ENCODE measurements at regions not wholly inside any gene's neighbourhood (a gene's known extent, or its start where the extent isn't known, plus 50 kb on each side); places are given as distances from the start of the nearest gene placed in this dataset.

- H3K9ac ChIP-seq (replicated peaks; ENCODE audit: extremely low read depth, insufficient read depth, low read length), result no peak overlapping the region
- no peaks in the 10 kb centered on the region for H3K36me3 ChIP-seq (ENCODE audit: control insufficient read depth in 2 of 2, extremely low read depth in 1 of 2, insufficient read depth in 2 of 2, low read length in 2 of 2)
- H4K20me1 ChIP-seq (replicated peaks; ENCODE audit: control insufficient read depth, extremely low read depth, insufficient read depth, low read length), result no peaks in the 10 kb centered on the region
- no peaks in the 10 kb centered on the region for H3K9me1 ChIP-seq (replicated peaks; ENCODE audit: control insufficient read depth, extremely low read depth, insufficient read depth, low read length)
- no peaks in the 10 kb centered on the region for H3K9me3 ChIP-seq (replicated peaks; ENCODE audit: control insufficient read depth, insufficient read depth, low read length)
- H3K4me2 ChIP-seq (ENCODE audit: insufficient read depth, low read length), result no peak overlapping the region
- no peak overlapping the region for H3K4me3 ChIP-seq (replicated peaks in 1 of 3; ENCODE audit: insufficient read depth in 1 of 3, low read depth in 1 of 3, low read length in 3 of 3)
- no peak overlapping the region for H2AFZ ChIP-seq (ENCODE audit: low read depth, low read length)
- intact Hi-C loops (cut with micrococcal nuclease), result no loop called here
- H3K27ac ChIP-seq (ENCODE audit: insufficient read depth, low read depth, low read length), result no peak overlapping the region
- dilution Hi-C loops (cut with MboI; ENCODE audit: extremely low pct_ligation_motif_present, low sequenced_read_pairs), result no loop called here
- FAIRE-seq (no peak), DNase-seq (ENCODE audit: low read depth, low spot score) (no peak)
- no peaks in the 10 kb centered on the region for H3K79me2 ChIP-seq (ENCODE audit: control insufficient read depth, insufficient read depth, low read length)
- no peak for TF ChIP-seq CTCF (IDR thresholded peaks at IDR 0.05; ENCODE audit: extremely low read depth in 1 of 2, insufficient read depth in 1 of 2, low read depth in 1 of 2, low read length in 2 of 2)
- no peak for TF ChIP-seq MYC (IDR thresholded peaks at IDR 0.05; ENCODE audit: low read depth, low read length)
- TF ChIP-seq POLR2A (IDR thresholded peaks at IDR 0.05; ENCODE audit: low read depth, low read length), result no peak
- no peak for TF ChIP-seq EZH2 (IDR thresholded peaks at IDR 0.05; ENCODE audit: borderline replicate concordance, low read depth, low read length, severe bottlenecking)
- TF ChIP-seq JUN (IDR thresholded peaks at IDR 0.05; ENCODE audit: borderline replicate concordance, insufficient read depth, insufficient read length, low read depth), result no peak
- TF ChIP-seq GATA2 (IDR thresholded peaks at IDR 0.05; ENCODE audit: insufficient read depth, insufficient read length, low read depth, low read length), result no peak
- no peak for TF ChIP-seq MAX (IDR thresholded peaks at IDR 0.05; ENCODE audit: insufficient read depth, insufficient read length)
- no peak for TF ChIP-seq FOS (IDR thresholded peaks at IDR 0.05; ENCODE audit: borderline replicate concordance, insufficient read depth, low read length)
- TF ChIP-seq POLR2AphosphoS5 (IDR thresholded peaks at IDR 0.05; ENCODE audit: insufficient read depth, low read depth, low read length), result no peak
- ChIA-PET CTCF (interaction anchor here (0.9 kb wide), 1 partner anchor 8 kb away, joined by 3 read pairs; no protein-coding TSS in a partner anchor), POLR2A (no interaction called here)
- no peaks in the 10 kb centered on the region for H3K27me3 ChIP-seq (ENCODE audit: control insufficient read depth in 2 of 2, insufficient read depth in 2 of 2, low read length in 2 of 2)
- BruUV-seq (replicated peaks), result no TSS peak
- H3K4me1 ChIP-seq (ENCODE audit: control insufficient read depth, extremely low read depth, insufficient read depth, low read length), result no peaks in the 10 kb centered on the region
Observed at GRCh38 chr20:11976966-11977365, 59.3 kb downstream of the BTBD3 start.
